NCI-H526 treated with DMSO at 0.1 percent for 48 hours (cell line): ENCODE measurements at regions not wholly inside any gene's neighbourhood (a gene's known extent, or its start where the extent isn't known, plus 50 kb on each side); places are given as distances from the start of the nearest gene placed in this dataset.

Experiments used
- DNase-seq: peaks from one replicate; lab custom pipeline; 2025; lab: John Stamatoyannopoulos, UW

DNA sequence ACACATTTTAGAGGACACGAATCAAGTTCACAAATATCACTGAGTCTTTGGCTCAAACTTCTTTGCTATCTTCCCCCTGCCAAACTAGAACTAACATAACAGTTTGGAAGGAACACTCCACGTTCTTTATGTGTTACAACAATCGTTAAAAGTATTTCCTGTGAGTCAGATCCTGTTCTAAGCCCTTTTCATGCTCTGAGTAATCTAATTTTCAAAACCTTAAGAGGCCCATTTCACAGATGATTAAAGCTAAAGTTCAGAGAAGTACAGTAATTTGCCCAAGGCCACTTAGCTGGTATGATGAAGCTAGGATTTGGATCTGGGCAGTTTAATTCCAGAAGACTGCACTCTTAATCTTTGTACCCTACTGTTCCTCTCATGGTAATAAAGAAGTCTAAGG lies 854.4 kb upstream of the INTU start:
- DNase-seq: no peak

DNA sequence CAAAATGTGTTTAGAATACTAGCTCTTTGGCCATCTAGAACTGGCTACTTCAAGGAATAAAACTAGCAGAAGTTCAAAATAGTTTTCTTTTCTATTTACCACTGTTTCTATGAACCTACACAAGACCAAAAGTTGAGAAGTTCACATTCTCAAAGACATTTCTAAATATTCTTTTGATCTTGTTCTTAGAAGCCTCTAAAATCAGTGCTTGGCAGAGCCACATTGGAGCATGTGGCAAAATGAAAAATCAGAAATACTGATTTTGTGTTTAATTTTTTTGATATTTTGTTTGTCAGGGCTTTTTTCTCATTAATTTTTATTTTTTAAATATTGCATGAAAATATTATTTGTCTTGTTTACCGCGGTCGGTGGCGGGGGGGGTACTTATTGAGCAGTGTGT lies 853.8 kb upstream of the INTU start:
- DNase-seq: no peak

GRCh38 chr4:126779436-126780166 lies 853.2 kb upstream of the INTU start:
- no peak for DNase-seq

GRCh38 chr4:126783191-126783590 lies 849.6 kb upstream of the INTU start:
- DNase-seq: no peak

DNA sequence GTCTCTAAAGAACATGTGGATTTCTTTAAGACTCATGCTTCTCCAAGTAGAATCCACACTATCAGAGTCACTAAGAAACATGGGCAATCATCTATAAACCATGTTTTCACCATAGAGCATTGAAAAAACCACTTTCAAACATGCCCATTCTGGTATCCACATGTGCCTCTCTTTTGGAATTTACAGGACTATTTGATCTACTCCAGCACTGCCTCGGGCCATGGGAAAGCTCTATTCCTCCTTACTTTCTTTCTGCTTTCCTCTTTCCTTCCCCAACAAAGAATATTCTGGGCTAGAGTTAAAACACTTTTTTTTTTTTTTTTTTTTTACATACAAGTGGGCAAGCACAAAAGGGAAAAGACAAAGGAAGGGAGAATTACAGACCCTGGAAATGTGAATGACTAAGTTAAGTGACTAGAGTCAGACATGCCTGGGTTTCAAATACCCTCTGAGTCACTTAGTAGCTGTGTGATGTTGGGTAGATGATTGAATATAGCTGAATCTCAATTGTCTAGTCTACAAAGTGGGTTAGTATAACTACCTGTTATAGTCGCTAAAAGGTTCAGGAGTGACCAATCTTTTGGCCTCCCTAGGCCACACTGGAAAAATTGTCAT lies 847.7 kb upstream of the INTU start:
- no peak for DNase-seq

- DNase-seq: no peak
These were observed 842.1 kb upstream of the INTU start for GRCh38 chr4:126790633-126791032.

DNA sequence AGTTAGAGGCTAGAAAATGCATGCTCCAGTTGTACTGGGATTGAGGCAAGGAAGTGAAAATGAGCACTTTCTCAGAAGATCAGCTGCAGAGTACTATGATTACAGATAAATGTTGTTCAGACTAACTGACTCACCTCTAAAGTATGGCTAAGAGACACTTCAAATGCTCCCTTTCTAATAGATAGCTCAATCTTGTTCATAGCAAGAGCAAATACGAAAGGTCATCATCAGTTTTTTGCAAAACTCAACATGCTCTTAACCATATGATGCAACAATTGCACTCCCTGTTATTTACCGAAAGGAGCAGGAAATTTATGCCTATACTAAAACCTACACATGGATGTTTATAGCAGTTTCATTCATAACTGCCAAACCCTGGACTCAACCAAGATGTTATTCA lies 838.4 kb upstream of the INTU start:
- no peak for DNase-seq

DNA sequence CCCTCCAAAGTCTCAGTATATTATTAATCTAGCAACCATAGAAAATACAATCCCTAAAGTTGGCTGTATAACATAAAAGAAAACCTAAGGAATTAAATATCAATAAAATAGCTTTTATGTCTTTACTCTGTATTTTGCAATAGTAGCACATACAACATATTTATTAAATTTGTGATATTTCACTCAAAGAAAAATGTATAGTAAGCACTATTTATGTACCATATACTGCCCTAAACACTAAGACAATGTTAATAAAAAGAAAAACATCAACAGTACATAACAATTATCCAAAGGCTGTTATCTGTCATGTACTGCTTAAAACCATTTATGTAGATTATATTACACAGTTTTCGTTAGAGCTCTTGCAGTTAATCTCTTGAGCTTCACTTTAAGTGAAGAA lies 834.5 kb upstream of the INTU start:
- no peak for DNase-seq

GRCh38 chr4:126799416-126799815 lies 833.3 kb upstream of the INTU start:
- DNase-seq: no peak

GRCh38 chr4:126799971-126800574 lies 832.7 kb upstream of the INTU start:
- DNase-seq: no peak

DNA sequence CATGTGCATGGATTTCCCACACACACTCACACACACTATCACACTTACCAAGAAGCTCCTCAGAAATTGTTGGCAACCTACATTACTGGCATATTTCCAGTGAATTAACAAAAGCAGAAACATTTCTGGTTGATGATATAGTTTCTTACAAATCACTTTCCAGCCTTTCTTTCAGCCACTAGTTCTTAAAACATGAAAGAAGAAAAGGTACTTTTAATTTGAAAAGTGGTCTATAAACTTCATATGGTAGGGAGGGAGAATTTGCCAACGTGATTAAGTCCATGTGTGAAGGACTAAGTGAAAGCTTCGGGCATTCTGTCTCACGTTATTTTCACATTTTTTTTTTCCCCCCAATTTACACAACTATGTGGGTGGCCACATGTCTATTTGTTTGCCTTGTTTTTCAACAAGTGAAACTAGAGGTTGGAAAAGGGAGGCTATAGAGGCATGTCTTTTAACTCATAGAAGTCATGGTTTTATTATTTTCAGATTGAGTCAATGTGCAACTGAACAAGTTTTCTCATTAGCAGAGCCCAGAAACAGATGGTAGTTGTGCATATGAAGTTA lies 832.1 kb upstream of the INTU start:
- no peak for DNase-seq

DNA sequence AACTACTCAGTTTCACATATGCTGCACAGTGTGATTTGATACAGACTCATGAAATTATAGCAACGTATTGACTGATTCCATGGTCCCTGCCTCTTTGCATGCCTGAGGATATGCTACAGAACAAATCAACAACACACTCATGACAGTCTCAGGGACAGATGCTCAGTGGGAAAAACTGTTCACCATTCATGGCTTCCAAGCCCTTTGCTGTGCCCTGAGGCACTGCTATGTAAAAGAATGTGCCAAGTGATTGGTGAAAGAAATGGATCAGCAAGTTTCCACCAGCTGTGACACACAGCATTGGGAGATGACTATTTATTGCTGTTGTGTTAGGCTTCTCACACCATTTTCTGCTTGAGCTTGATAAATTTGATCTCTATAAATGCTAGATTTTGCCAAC lies 825.6 kb upstream of the INTU start:
- DNase-seq: no peak

DNA sequence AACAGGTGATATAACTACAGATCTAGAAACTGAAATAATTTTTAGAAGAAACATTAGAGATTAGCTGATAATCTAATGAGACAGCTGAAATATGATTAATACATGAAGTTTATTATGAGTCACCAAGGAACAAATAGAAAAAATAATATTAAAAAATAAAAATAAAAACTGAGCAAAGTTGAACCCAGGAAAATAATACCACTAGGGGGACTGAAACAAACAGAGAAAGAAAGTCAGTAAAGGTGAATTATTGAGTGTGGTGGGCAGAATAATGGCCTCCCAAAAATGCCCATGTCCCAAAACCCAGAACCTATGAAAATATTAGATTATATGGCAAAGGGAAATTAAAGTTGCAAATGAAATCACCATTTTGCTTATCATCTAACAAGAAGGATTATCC lies 820.7 kb upstream of the INTU start:
- DNase-seq: no peak

GRCh38 chr4:126820631-126821030 lies 812.1 kb upstream of the INTU start:
- no peak for DNase-seq

GRCh38 chr4:126821152-126821551 lies 811.6 kb upstream of the INTU start:
- DNase-seq: no peak

- no peak for DNase-seq
These were observed 807.7 kb upstream of the INTU start for GRCh38 chr4:126825083-126825482.

DNA sequence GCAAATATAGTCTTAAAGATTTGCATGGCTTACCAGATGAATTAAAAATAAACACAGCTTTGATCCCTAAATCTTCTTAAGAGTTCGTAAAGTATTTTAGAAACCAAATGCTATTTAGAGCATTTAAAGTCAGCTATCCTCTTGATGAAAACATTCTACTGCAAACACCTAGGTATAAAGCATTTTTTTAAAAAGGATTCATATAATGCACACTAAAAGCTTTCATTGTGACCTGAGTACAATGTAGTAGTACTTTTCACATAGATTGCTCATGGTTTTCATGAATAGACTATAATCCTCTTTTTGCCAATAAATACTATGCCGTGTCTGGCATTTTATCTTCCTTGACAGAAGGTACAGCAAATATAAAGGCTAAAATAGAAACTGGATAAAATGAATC lies 805.1 kb upstream of the INTU start:
- no peak for DNase-seq

DNA sequence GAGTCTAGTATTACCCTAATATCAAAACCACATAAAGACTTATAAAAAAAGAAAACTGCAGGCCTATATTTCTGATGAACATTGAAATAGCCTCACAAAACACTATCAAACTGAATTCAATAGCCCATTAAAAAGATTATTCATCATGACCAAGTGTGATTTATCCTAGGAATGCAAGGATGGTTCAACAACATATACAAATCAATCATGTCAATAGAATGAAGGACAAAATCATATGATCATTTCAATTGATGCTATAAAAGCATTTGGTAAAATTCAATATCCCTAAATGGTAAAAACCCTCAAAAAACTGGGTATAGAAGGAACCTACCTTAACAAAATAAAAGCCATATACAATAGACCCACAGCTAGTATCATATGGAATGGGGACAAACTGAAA lies 797.9 kb upstream of the INTU start:
- no peak for DNase-seq

DNA sequence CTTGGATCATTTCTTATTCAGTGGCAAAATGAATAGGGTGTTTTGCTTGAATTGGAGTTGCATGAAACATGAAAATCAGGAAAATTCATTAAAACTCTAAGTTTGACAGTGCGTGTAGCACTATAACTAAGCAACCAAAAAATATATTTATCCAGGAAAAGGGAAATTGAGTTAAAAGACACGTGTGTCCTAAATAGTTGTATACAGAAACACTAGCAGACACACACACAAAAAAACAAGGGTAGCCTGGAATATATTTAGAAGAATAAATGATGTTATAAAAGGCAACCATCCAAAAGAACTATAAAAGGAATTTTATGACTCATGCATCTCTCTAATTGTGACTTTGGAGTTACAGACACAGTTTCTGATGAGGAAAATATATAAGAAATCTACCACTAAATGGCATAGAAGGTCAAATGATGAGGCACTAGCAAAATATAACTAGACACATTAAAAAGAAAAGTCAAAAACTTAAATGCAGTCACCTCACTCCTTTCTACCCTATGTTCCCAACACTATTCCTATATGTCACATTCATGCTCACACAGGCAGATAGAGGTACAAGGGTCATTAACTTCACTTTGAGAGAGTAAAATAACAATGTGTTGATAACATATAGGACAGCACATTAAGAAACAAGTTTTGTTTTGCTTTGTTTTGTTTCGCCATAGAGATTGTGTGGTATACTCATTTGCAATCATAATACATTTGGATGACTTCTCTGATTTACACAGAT lies 793.6 kb upstream of the INTU start:
- DNase-seq: no peak

DNA sequence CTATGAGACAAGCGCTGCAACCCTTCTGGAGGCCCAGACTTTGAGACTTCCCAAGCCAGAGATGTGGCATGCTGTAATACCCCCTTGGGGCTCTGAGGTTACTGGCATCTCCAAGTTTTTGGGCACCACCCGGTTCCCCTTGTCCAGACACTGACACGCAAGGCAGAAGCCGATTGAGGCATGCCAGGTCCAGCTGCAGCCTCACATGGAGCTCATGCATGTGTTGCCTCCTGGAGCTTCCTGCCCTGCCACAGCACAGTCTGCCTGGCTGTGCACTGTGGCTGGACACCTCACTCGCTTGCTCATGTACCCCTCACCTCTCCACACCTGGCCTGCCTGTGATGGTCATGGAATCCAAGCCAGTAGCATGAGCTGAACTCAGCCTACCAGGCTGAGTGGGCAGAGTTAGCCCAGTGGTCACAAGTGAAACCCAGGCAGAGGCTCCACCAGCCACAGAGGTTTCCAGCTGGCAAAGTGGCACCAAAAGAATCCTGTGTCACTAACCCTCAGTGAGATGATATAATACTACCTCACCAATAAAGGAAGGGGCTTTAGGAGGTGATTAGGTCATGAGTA lies 789.2 kb upstream of the INTU start:
- no peak for DNase-seq

GRCh38 chr4:126850286-126850685 lies 782.5 kb upstream of the INTU start:
- no peak for DNase-seq

GRCh38 chr4:126851391-126851790 lies 781.4 kb upstream of the INTU start:
- no peak for DNase-seq
